ENCODE measurements at regions not wholly inside any gene's neighbourhood (a gene's known extent, or its start where the extent isn't known, plus 50 kb on each side); places are given as distances from the start of the nearest gene placed in this dataset.

DNA sequence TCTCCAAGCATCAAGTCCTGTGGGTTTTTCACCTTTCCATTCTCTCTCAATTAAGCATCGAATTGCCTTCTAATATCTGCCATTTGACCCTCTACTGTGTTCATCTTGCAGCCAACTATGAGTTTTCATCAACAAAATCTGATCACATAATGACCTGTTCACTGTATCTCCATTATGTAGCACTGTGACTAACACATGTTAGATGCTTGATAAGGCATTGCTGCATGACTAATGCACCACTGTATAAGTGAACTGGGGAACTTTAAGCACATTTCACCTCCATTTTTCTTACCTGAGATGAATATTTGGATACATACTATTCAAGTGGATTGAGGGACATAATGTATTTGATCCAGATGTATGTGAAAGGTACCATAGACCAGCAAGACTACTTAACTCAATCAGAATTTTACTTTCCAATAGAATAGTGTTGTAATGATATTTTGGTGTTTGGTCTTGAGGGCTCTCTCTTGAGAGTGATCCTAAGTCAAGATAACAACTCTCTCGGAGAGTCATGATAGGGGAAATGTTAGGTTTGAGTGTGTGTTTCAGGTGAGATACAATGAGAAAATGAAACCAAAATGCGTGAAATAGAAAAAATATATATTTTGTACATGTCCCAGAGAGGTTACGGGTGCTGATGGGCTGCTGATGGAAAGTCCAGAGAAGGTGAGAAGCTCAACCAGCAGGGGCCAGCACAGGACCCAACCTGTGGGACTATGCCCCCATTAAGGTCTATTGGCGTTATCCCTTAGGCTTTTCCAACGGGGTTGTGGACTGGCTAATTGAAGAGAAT is 60.2 kb upstream of the HS3ST1 start:
- no peak for DNase-seq (ENCODE audit: low read depth)

DNA sequence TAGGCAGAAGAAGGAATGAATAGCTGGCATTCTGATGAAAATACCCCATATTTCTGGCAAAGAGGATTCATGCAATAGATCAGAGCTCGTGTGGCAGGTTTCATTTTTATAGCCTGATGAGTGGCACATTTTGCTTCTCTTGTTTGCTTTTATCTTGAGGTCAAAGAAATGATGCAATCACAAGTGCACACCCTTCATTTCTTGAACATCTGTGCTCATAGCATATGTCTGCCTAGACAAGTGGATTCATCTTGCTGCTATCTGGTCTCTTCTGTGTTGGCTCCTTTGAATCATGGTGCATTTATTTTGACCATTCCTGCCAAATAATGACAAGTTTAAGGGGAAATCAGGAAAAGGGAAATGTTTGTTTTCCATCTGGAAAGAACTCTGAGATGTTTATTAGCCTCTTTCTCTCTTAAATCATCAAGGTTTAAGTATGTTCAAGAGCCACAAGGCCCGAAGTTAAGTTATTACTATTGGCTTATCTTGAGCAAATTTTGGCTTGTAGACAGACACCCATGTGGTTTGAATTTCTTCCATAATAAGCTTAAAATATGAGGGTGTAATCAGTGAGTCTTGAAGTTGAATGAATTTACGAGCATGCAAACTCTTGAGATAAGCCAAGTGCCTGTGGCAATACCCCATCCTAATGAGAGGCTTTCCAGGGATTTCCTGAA is 59.3 kb upstream of the HS3ST1 start:
- DNase-seq (ENCODE audit: low read depth), result peak; percentile 54

DNA sequence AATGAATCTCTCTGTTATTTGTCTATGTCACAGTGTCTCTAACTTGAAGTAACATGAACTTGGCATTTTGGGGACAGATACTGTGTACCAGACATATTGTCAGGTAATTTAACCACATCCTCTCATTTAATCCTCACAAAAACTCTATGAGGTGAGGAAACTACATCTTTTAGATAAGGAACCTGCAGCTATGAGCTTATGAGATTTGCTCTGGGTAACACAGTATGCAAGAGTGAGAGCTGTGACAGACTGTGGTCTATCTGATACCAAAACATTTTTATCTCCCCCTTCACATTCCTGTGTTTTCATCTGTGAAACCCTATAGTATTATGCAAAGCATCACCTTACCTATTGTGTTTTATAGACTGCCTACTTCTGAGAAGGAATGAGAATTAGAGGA is 58.4 kb upstream of the HS3ST1 start:
- DNase-seq (ENCODE audit: low read depth), result no peak

DNA sequence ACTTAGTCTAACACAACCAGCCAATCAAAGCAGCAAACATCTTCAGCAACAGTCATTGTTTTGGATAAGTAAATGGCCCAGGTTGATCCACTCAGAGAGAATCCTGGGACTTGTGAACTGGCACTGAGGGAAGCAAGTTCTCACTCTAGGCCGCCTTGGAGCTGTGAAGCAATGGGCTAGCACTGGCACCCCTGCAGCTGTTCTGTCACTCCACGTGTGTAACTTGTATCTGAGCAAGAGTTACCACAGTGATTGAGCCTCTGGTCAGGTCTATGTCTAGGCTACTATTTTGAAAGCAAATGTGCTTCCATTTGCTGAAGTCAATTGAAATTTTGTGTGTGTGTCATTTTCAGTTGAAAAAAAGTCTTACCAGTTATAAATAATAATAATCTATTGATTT is 57.2 kb upstream of the HS3ST1 start:
- DNase-seq (ENCODE audit: low read depth), result no peak

DNA sequence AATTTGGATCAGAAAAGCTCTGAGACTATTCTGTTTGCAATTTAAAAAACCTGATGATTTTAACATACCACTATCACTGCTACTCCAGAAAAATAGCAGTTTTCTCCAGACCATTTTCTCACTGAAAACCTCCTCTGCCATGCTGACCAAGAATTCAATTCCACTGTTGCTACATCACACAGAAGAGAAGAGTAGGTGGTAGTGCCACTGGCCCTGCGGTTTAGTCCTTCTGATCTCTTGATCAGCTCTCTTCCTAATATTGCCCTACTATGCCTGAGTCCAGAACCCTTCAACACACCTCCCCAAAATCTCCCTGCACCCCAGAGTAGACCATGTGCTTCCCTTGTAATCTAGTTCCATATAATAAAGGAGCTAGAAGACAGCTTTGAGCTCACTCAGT is 55.8 kb upstream of the HS3ST1 start:
- DNase-seq (ENCODE audit: low read depth), result no peak

DNA sequence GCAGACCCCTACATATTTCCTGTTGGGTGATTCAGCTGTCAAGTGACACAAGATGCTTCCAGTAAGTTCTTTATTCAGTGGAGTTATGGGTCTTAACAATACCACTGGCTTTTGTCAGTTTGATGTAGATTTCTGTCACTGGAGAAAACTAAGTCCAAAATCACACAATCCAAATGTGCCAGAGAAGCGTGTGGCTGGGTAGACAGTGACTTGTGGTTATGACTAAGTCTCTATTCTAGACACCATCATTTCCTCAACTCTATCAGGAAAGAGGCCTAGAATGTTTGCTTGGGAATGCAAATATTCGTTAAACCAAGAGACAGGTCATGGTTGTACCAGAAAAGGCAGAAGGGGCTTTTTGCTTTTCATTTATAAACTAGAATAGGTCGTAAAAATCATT is 54.4 kb upstream of the HS3ST1 start:
- peak; percentile 15 for DNase-seq (ENCODE audit: low read depth)

DNA sequence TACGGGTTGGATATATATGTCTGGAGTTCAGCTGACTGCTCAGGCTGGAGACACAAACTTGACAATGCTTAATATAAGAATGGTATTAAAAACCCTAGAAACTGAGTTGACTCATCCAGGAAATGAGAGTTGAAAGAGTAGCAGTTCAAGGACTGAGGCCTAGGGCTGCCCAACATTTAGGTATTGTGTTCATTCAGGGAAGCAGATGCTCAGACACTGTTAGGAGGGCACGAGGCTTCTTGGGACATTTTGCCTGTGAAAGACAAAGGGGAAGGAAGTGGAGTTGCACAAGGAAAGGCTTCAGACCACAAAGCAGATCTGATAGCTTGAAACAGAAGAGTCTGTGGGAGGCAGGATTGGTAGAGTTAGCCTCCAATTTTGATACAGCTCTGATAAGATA is 52.0 kb upstream of the HS3ST1 start:
- peak; percentile 39 for DNase-seq (ENCODE audit: low read depth)

Data from RPMI7951 (cell line).